Keratinocyte (primary cell): ENCODE measurements at regions not wholly inside any gene's neighbourhood (a gene's known extent, or its start where the extent isn't known, plus 50 kb on each side); places are given as distances from the start of the nearest gene placed in this dataset.

Experiments used
- DNase-seq: peaks from one replicate; pipeline ENCODE4 v3.0.0-alpha.2; 2011; ENCODE audit warnings: low read depth, missing footprints, low spot score
- FAIRE-seq: peaks from 2 replicates; lab custom pipeline; 2011; peaks lifted over from hg19 to GRCh38; lab: Jason Lieb, UNC
- H2AFZ ChIP-seq: 2 replicates; pipeline ENCODE4 v1.6.0; 2012; ENCODE audit warnings: low read length, control low read depth, inconsistent platforms; ENCODE audit not compliant: control insufficient read depth
- H3K27ac ChIP-seq: 2 replicates; pipeline ENCODE4 v1.5.1; 2011; ENCODE audit warnings: low read length; ENCODE audit not compliant: control insufficient read depth, insufficient read depth
- H3K27me3 ChIP-seq: 3 replicates; pipeline ENCODE4 v1.6.0; 2011; ENCODE audit warnings: low read length; ENCODE audit not compliant: control insufficient read depth, insufficient read depth; ENCODE audit errors: extremely low read depth
- H3K36me3 ChIP-seq, 2 experiments: 2 replicates in 1 of 2; 3 replicates in 1 of 2; pipeline ENCODE4 v1.5.1; 2011; ENCODE audit warnings: low read length in 2 of 2, mild to moderate bottlenecking in 1 of 2; ENCODE audit not compliant: control insufficient read depth in 2 of 2, insufficient read depth in 2 of 2; ENCODE audit errors: extremely low read depth in 1 of 2
- H3K4me1 ChIP-seq: 3 replicates; pipeline ENCODE4 v1.5.1; 2011; ENCODE audit warnings: low read length; ENCODE audit not compliant: control insufficient read depth, insufficient read depth; ENCODE audit errors: extremely low read depth
- H3K4me2 ChIP-seq: 3 replicates; pipeline ENCODE4 v1.6.0; 2011; ENCODE audit warnings: low read depth, low read length; ENCODE audit not compliant: control insufficient read depth, insufficient read depth; ENCODE audit errors: extremely low read depth
- H3K4me3 ChIP-seq, 3 experiments: fragments of 200-600 bp in 1 of 3; sonication (generic) in 1 of 3; 2 replicates in 2 of 3; 3 replicates in 1 of 3; pipeline ENCODE4 v1.5.1; 2011 to 2016; ENCODE audit warnings: low read length in 3 of 3, mild to moderate bottlenecking in 3 of 3, control low read depth in 2 of 3, inconsistent platforms in 1 of 3, low read depth in 1 of 3, mixed read lengths in 1 of 3, mixed run types in 1 of 3, moderate library complexity in 1 of 3; ENCODE audit not compliant: control insufficient read depth in 2 of 3, insufficient read depth in 2 of 3; ENCODE audit errors: extremely low read depth in 1 of 3
- H3K79me2 ChIP-seq: 2 replicates; pipeline ENCODE4 v1.6.0; 2012; ENCODE audit warnings: low read length; ENCODE audit not compliant: control insufficient read depth, insufficient read depth
- H3K9ac ChIP-seq: 3 replicates; pipeline ENCODE4 v1.6.0; 2011; ENCODE audit warnings: low read length; ENCODE audit not compliant: control insufficient read depth, insufficient read depth; ENCODE audit errors: extremely low read depth
- H3K9me1 ChIP-seq: 3 replicates; pipeline ENCODE4 v1.6.0; 2011; ENCODE audit warnings: low read length; ENCODE audit not compliant: control insufficient read depth, insufficient read depth; ENCODE audit errors: extremely low read depth
- H3K9me3 ChIP-seq: 2 replicates; pipeline ENCODE4 v1.5.1; 2012; ENCODE audit warnings: low read depth, low read length; ENCODE audit not compliant: control insufficient read depth
- H4K20me1 ChIP-seq: 3 replicates; pipeline ENCODE4 v1.6.0; 2011; ENCODE audit warnings: low read length; ENCODE audit not compliant: control insufficient read depth, insufficient read depth; ENCODE audit errors: extremely low read depth
- CTCF ChIP-seq, 3 experiments: IDR thresholded peaks in 1 of 3; conservative IDR thresholded peaks in 1 of 3; optimal IDR thresholded peaks in 1 of 3; 2 replicates in 2 of 3; 3 replicates in 1 of 3; pipeline versions ENCODE3 to v1.5.1; 2011; ENCODE audit warnings: low read length in 3 of 3, mild to moderate bottlenecking in 3 of 3, moderate library complexity in 2 of 3, control low read depth in 1 of 3, inconsistent platforms in 1 of 3; ENCODE audit not compliant: insufficient read depth in 2 of 3; ENCODE audit errors: extremely low read depth in 1 of 3
- EZH2 ChIP-seq: IDR thresholded peaks from one replicate; pipeline ENCODE4 v1.6.1; 2012; ENCODE audit warnings: inconsistent platforms, mild to moderate bottlenecking, low read length, moderate library complexity
- dilution Hi-C: fragments of 300-500 bp; cut with MboI; formaldehyde crosslinking; loops from one replicate; pipeline ENCODE4 v1.7.0; 2020; ENCODE audit warnings: low sequenced_read_pairs; ENCODE audit not compliant: extremely low pct_ligation_motif_present

- Histone ChIP-seq H2AFZ (no peak overlapping the region), H3K36me3 (no peaks in the 10 kb centered on the region), H3K4me1 (no peaks in the 10 kb centered on the region), H3K9me3 (no peaks in the 10 kb centered on the region), H3K27me3 (no peaks in the 10 kb centered on the region), H3K9ac (no peak overlapping the region), H3K79me2 (no peaks in the 10 kb centered on the region), H4K20me1 (no peaks in the 10 kb centered on the region), H3K4me2 (no peak overlapping the region), H3K27ac (no peak overlapping the region), H3K4me3 (no peak overlapping the region), H3K9me1 (no peaks in the 10 kb centered on the region)
- DNase-seq (no peak), FAIRE-seq (no peak)
- no peak for TF ChIP-seq CTCF (optimal IDR thresholded peaks at IDR 0.05 in 1 of 3, IDR thresholded peaks at IDR 0.05 in 1 of 3, conservative IDR thresholded peaks at IDR 0.05 in 1 of 3; ENCODE audit: extremely low read depth in 1 of 3, insufficient read depth in 2 of 3, low read length in 3 of 3)
- dilution Hi-C loops, result no loop called here
These were observed 703.0 kb upstream of the ZNF385D start for GRCh38 chr3:22453906-22454535.

- Histone ChIP-seq H2AFZ (no peak overlapping the region), H3K4me3 (no peak overlapping the region), H3K4me1 (no peaks in the 10 kb centered on the region), H3K9me1 (no peaks in the 10 kb centered on the region), H4K20me1 (no peaks in the 10 kb centered on the region), H3K9ac (no peak overlapping the region), H3K79me2 (no peaks in the 10 kb centered on the region), H3K27me3 (no peaks in the 10 kb centered on the region), H3K9me3 (no peaks in the 10 kb centered on the region), H3K27ac (no peak overlapping the region), H3K36me3 (no peaks in the 10 kb centered on the region), H3K4me2 (no peak overlapping the region)
- dilution Hi-C loops, result no loop called here
- FAIRE-seq (no peak), DNase-seq (no peak)
- TF ChIP-seq EZH2 (no peak), CTCF (optimal IDR thresholded peaks at IDR 0.05 in 1 of 3, IDR thresholded peaks at IDR 0.05 in 1 of 3, conservative IDR thresholded peaks at IDR 0.05 in 1 of 3; ENCODE audit: extremely low read depth in 1 of 3, insufficient read depth in 2 of 3, low read length in 3 of 3) (no peak)
These were observed 719.0 kb upstream of the ZNF385D start for GRCh38 chr3:22469995-22470394.
